PFSK-1 (cell line): ENCODE measurements at regions not wholly inside any gene's neighbourhood (a gene's known extent, or its start where the extent isn't known, plus 50 kb on each side); places are given as distances from the start of the nearest gene placed in this dataset.

Experiments used
- FOXP2 ChIP-seq: optimal IDR thresholded peaks from 2 replicates; pipeline ENCODE3; 2011; ENCODE audit warnings: borderline replicate concordance, control low read depth, inconsistent platforms; ENCODE audit not compliant: insufficient read depth; ENCODE audit errors: extremely low read length, extremely low read depth
- POLR2AphosphoS5 ChIP-seq: IDR thresholded peaks from 2 replicates; pipeline ENCODE4 v1.6.1; 2012; ENCODE audit warnings: low read depth, mild to moderate bottlenecking, control low read depth, low read length, moderate library complexity
- REST ChIP-seq, 2 experiments: IDR thresholded peaks; 2 replicates each; pipeline versions ENCODE4 v1.6.1 to v1.8.0; 2011 to 2012; ENCODE audit warnings: low read depth in 2 of 2, low read length in 2 of 2, control low read depth in 1 of 2, inconsistent platforms in 1 of 2, mild to moderate bottlenecking in 1 of 2, moderate library complexity in 1 of 2; ENCODE audit not compliant: insufficient read depth in 1 of 2
- SIN3A ChIP-seq: IDR thresholded peaks from 2 replicates; pipeline ENCODE4 v1.6.1; 2012; ENCODE audit warnings: mild to moderate bottlenecking, low read length, moderate library complexity, borderline replicate concordance; ENCODE audit not compliant: insufficient read depth
- TAF1 ChIP-seq: IDR thresholded peaks from 2 replicates; pipeline ENCODE4 v1.6.1; 2012; ENCODE audit warnings: low read length, control low read depth, borderline replicate concordance; ENCODE audit not compliant: insufficient read depth

- TF ChIP-seq POLR2AphosphoS5 (no peak), TAF1 (no peak), FOXP2 (no peak), REST (IDR thresholded peaks at IDR 0.05; ENCODE audit: insufficient read depth in 1 of 2, low read depth in 2 of 2, low read length in 2 of 2) (no peak), SIN3A (no peak)
Observed at GRCh38 chr3:34793057-34793456, 846.3 kb upstream of the ARPP21 start.

GRCh38 chr3:34807611-34808010 is 831.7 kb upstream of the ARPP21 start:
- no peak for TF ChIP-seq SIN3A
- no peak for TF ChIP-seq FOXP2
- TF ChIP-seq POLR2AphosphoS5 = no peak
- no peak for TF ChIP-seq TAF1
- TF ChIP-seq REST (IDR thresholded peaks at IDR 0.05; ENCODE audit: insufficient read depth in 1 of 2, low read depth in 2 of 2, low read length in 2 of 2) = no peak

GRCh38 chr3:34808287-34808686 is 831.0 kb upstream of the ARPP21 start:
- TF ChIP-seq FOXP2 = no peak
- no peak for TF ChIP-seq REST (IDR thresholded peaks at IDR 0.05; ENCODE audit: insufficient read depth in 1 of 2, low read depth in 2 of 2, low read length in 2 of 2)

GRCh38 chr3:34828847-34829246 is 810.5 kb upstream of the ARPP21 start:
- TF ChIP-seq FOXP2 = no peak
- no peak for TF ChIP-seq REST (IDR thresholded peaks at IDR 0.05; ENCODE audit: insufficient read depth in 1 of 2, low read depth in 2 of 2, low read length in 2 of 2)
- no peak for TF ChIP-seq SIN3A
- no peak for TF ChIP-seq POLR2AphosphoS5
- TF ChIP-seq TAF1 = no peak

- TF ChIP-seq FOXP2 (no peak), REST (IDR thresholded peaks at IDR 0.05; ENCODE audit: insufficient read depth in 1 of 2, low read depth in 2 of 2, low read length in 2 of 2) (no peak), SIN3A (no peak), POLR2AphosphoS5 (no peak), TAF1 (no peak)
Observed at GRCh38 chr3:34832865-34833508, 806.3 kb upstream of the ARPP21 start.
